ENCODE measurements at regions not wholly inside any gene's neighbourhood (a gene's known extent, or its start where the extent isn't known, plus 50 kb on each side); places are given as distances from the start of the nearest gene placed in this dataset.
A peak's percentile ranks its signal among the peaks of the same experiment; 100 is the strongest.

DNA sequence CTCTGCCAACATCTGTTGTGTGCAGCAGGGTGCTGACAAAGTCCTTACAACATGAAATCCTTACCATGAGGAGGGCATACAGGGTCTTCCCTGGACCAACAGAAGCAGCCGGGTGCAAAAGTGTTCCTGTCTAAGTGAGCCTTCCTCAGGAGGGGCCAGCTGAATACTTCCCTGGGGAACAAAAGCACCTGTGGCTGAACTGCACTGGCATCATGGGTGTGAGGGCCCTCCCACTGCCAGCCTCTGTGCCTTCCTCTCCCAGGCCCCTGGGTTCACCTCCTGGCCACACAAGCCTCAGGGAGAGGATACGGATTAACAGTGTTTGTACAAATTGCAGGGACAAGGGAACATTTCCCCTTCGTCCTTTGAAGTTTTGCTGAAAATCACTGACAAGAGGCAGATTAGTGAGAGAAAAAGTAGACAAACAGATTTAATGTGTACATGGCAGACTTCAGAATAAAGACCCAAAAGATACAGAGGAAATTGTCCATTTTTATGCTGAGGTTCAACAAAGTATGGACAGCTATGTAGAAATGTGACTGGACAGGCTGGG, 91.0 kb upstream of the PPM1J start:
- Histone ChIP-seq H3K4me3 (ENCODE audit: low read length) (no peak overlapping the region), H3K9ac (ENCODE audit: low read length) (no peak overlapping the region), H2AFZ (ENCODE audit: low read length) (no peak overlapping the region), H3K36me3 (replicated peaks; ENCODE audit: insufficient read depth, low read length) (no peaks in the 10 kb centered on the region), H3K79me2 (ENCODE audit: low read length) (no peaks in the 10 kb centered on the region), H3F3A (ENCODE audit: insufficient read depth, low read length) (no peaks in the 10 kb centered on the region), H3K27ac (ENCODE audit: low read length) (no peak overlapping the region), H3K9me3 (replicated peaks; ENCODE audit: insufficient read depth, low read length) (no peaks in the 10 kb centered on the region), H3K4me2 (ENCODE audit: low read depth, low read length) (no peak overlapping the region), H3K27me3 (replicated peaks; ENCODE audit: insufficient read depth, low read length) (no peaks in the 10 kb centered on the region), H3K9me2 (replicated peaks; ENCODE audit: insufficient read depth, low read length) (no peaks in the 10 kb centered on the region), H4K20me1 (ENCODE audit: insufficient read depth, low read length) (no peaks in the 10 kb centered on the region), H3K4me1 (ENCODE audit: low read length) (no peaks in the 10 kb centered on the region)
- TF ChIP-seq, protein P1, sequence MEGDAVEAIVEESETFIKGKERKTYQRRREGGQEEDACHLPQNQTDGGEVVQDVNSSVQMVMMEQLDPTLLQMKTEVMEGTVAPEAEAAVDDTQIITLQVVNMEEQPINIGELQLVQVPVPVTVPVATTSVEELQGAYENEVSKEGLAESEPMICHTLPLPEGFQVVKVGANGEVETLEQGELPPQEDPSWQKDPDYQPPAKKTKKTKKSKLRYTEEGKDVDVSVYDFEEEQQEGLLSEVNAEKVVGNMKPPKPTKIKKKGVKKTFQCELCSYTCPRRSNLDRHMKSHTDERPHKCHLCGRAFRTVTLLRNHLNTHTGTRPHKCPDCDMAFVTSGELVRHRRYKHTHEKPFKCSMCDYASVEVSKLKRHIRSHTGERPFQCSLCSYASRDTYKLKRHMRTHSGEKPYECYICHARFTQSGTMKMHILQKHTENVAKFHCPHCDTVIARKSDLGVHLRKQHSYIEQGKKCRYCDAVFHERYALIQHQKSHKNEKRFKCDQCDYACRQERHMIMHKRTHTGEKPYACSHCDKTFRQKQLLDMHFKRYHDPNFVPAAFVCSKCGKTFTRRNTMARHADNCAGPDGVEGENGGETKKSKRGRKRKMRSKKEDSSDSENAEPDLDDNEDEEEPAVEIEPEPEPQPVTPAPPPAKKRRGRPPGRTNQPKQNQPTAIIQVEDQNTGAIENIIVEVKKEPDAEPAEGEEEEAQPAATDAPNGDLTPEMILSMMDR (IDR thresholded peaks at IDR 0.05; ENCODE audit: low read length): no peak
- no peak for TF ChIP-seq EZH2phosphoT487 (IDR thresholded peaks at IDR 0.05; ENCODE audit: low read length)
- no peak for TF ChIP-seq EZH2 (optimal IDR thresholded peaks at IDR 0.05; ENCODE audit: low read depth, low read length)
- DNase-seq: no peak

DNA sequence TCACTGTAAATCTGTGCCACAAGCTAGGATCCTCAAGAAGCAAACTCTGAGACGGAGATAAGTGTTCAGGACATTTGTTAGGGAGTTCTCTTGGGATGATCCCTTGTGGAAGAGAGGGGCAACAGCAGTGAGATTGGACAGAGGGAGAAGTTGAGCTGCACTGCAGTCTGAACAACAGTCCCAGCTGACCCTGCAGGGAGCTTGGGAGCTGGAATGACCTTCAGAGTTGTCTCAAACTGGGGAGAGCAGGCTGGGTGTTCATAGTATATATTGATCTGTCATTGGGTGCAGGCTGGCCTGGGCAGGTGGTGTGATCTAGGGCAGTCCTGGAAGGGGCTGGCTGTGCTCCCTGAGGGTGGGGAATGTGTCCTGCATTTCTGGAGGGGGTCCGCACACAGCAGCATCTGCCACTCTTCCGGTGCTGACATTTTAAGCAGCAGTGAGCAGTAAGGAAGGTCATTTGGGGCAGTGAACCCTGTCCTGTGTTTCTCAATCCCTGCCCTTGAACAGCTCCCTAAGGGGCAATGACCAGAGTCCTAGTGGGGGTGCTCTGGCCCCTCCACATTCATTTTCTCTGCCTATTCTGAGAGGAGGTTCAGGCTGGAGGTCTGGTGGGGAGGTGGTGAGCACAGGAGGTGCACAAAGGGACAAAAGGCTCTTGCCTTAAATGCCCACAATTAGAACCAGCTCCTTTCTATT, 90.2 kb upstream of the PPM1J start:
- Histone ChIP-seq H3K27me3 (replicated peaks; ENCODE audit: insufficient read depth, low read length) (0 out of 2 replicates have a peak, but pooled peaks cover 2% of the 10 kb centered on the region), H3K9ac (ENCODE audit: low read length) (no peak overlapping the region), H3K79me2 (ENCODE audit: low read length) (no peaks in the 10 kb centered on the region), H3K4me1 (ENCODE audit: low read length) (no peaks in the 10 kb centered on the region), H3F3A (ENCODE audit: insufficient read depth, low read length) (no peaks in the 10 kb centered on the region), H3K4me3 (ENCODE audit: low read length) (no peak overlapping the region), H3K27ac (ENCODE audit: low read length) (no peak overlapping the region), H3K4me2 (ENCODE audit: low read depth, low read length) (no peak overlapping the region), H2AFZ (ENCODE audit: low read length) (no peak overlapping the region), H3K36me3 (replicated peaks; ENCODE audit: insufficient read depth, low read length) (no peaks in the 10 kb centered on the region), H3K9me2 (replicated peaks; ENCODE audit: insufficient read depth, low read length) (no peaks in the 10 kb centered on the region), H3K9me3 (replicated peaks; ENCODE audit: insufficient read depth, low read length) (no peaks in the 10 kb centered on the region), H4K20me1 (ENCODE audit: insufficient read depth, low read length) (no peaks in the 10 kb centered on the region)
- DNase-seq: no peak
- no peak for TF ChIP-seq EZH2phosphoT487 (IDR thresholded peaks at IDR 0.05; ENCODE audit: low read length)
- TF ChIP-seq, protein P1 (IDR thresholded peaks at IDR 0.05; ENCODE audit: low read length): no peak
- no peak for TF ChIP-seq EZH2 (optimal IDR thresholded peaks at IDR 0.05; ENCODE audit: low read depth, low read length)

GRCh38 chr1:112803906-112804762, 89.0 kb upstream of the PPM1J start:
- DNase-seq: peak; percentile 47
- Histone ChIP-seq H3K9ac (ENCODE audit: low read length) (no peak overlapping the region), H3K79me2 (ENCODE audit: low read length) (no peaks in the 10 kb centered on the region), H3K9me3 (replicated peaks; ENCODE audit: insufficient read depth, low read length) (no peaks in the 10 kb centered on the region), H3K4me1 (ENCODE audit: low read length) (no peaks in the 10 kb centered on the region), H3K4me2 (ENCODE audit: low read depth, low read length) (no peak overlapping the region), H3K27ac (ENCODE audit: low read length) (no peak overlapping the region), H3K36me3 (replicated peaks; ENCODE audit: insufficient read depth, low read length) (no peaks in the 10 kb centered on the region), H2AFZ (ENCODE audit: low read length) (no peak overlapping the region), H3K27me3 (replicated peaks; ENCODE audit: insufficient read depth, low read length) (peaks cover 2% of the 10 kb centered on the region; the same call in 1 of the 2 replicates), H3F3A (ENCODE audit: insufficient read depth, low read length) (no peaks in the 10 kb centered on the region), H3K4me3 (ENCODE audit: low read length) (no peak overlapping the region), H4K20me1 (ENCODE audit: insufficient read depth, low read length) (no peaks in the 10 kb centered on the region), H3K9me2 (replicated peaks; ENCODE audit: insufficient read depth, low read length) (no peaks in the 10 kb centered on the region)
- TF ChIP-seq EZH2phosphoT487 (IDR thresholded peaks at IDR 0.05; ENCODE audit: low read length): no peak
- TF ChIP-seq EZH2 (optimal IDR thresholded peaks at IDR 0.05; ENCODE audit: low read depth, low read length): no peak
- TF ChIP-seq, protein P1 (IDR thresholded peaks at IDR 0.05; ENCODE audit: low read length): peak; percentile 54

All from MM.1S (cell line).